SK-N-SH (cell line): ENCODE measurements at regions not wholly inside any gene's neighbourhood (a gene's known extent, or its start where the extent isn't known, plus 50 kb on each side); places are given as distances from the start of the nearest gene placed in this dataset.

Source experiments
- CTCF ChIA-PET: fragments of 300-600, 350-600 bp; formaldehyde crosslinking; extraction: SDS; loops from one replicate; lab custom pipeline; 2021; lab: Yijun Ruan, JAX
- POLR2A ChIA-PET: fragments of 350-600 bp; sonication (Branson Sonifier 250); formaldehyde crosslinking; extraction: SDS; loops from one replicate; lab custom pipeline; 2020; ENCODE audit warnings: antibody characterized with exemption, inconsistent platforms; lab: Yijun Ruan, JAX
- DNase-seq: peaks from one replicate; pipeline ENCODE4 v3.0.0; 2012
- H2AFZ ChIP-seq: fragments of 200-600 bp; sonication (generic); 2 replicates; pipeline ENCODE4 v1.8.1; 2016; ENCODE audit warnings: antibody characterized with exemption, mild to moderate bottlenecking, low read depth
- H3F3A ChIP-seq: fragments of 200-600 bp; sonication (generic); replicated peaks from 2 replicates; pipeline ENCODE3; 2016; ENCODE audit warnings: antibody characterized with exemption, mild to moderate bottlenecking; ENCODE audit not compliant: insufficient read depth
- H3K27ac ChIP-seq, 2 experiments: fragments of 200-500 bp in 1 of 2; fragments of 200-600 bp in 1 of 2; sonication (Bioruptor generic) in 1 of 2; sonication (generic), shearing (Covaris generic) in 1 of 2; 2 replicates each; pipeline versions ENCODE4 v1.5.1 to v1.6.1; 2014 to 2016; ENCODE audit warnings: low read depth in 2 of 2, inconsistent platforms in 1 of 2, low read length in 1 of 2, mild to moderate bottlenecking in 1 of 2, mixed read lengths in 1 of 2
- H3K27me3 ChIP-seq: fragments of 200-600 bp; sonication (generic), shearing (Covaris generic); 2 replicates; pipeline ENCODE4 v1.6.1; 2016; ENCODE audit warnings: mixed run types; ENCODE audit not compliant: insufficient read depth
- H3K36me3 ChIP-seq, 2 experiments: fragments of 200-500 bp in 1 of 2; fragments of 200-600 bp in 1 of 2; sonication (Bioruptor generic) in 1 of 2; sonication (generic) in 1 of 2; replicated peaks in 1 of 2; 2 replicates each; pipeline versions ENCODE3 to v1.5.1; 2014 to 2016; ENCODE audit warnings: low read length in 1 of 2, mild to moderate bottlenecking in 1 of 2; ENCODE audit not compliant: insufficient read depth in 2 of 2, control insufficient read depth in 1 of 2
- H3K4me1 ChIP-seq, 2 experiments: fragments of 200-500 bp in 1 of 2; fragments of 200-600 bp in 1 of 2; sonication (Bioruptor generic) in 1 of 2; sonication (generic), shearing (Covaris generic) in 1 of 2; 2 replicates each; pipeline versions ENCODE4 v1.5.1 to v1.6.1; 2014 to 2016; ENCODE audit warnings: low read depth in 1 of 2, low read length in 1 of 2, mixed run types in 1 of 2; ENCODE audit not compliant: insufficient read depth in 2 of 2, control insufficient read depth in 1 of 2
- H3K4me2 ChIP-seq: fragments of 200-600 bp; sonication (generic), shearing (Covaris generic); 2 replicates; pipeline ENCODE4 v1.6.1; 2017; ENCODE audit warnings: mixed run types
- H3K4me3 ChIP-seq, 2 experiments: fragments of 200-500 bp in 1 of 2; fragments of 200-600 bp in 1 of 2; sonication (Bioruptor generic) in 1 of 2; sonication (generic), shearing (Covaris generic) in 1 of 2; 2 replicates each; pipeline versions ENCODE4 v1.5.1 to v1.8.1; 2014 to 2016; ENCODE audit warnings: low read depth in 2 of 2, inconsistent platforms in 1 of 2, low read length in 1 of 2, mild to moderate bottlenecking in 1 of 2, mixed read lengths in 1 of 2, moderate library complexity in 1 of 2
- H3K79me2 ChIP-seq: fragments of 200-600 bp; sonication (generic); 2 replicates; pipeline ENCODE4 v1.8.1; 2017; ENCODE audit warnings: mild to moderate bottlenecking; ENCODE audit not compliant: insufficient read depth
- H3K9ac ChIP-seq: fragments of 200-600 bp; sonication (generic); 2 replicates; pipeline ENCODE4 v1.6.1; 2017; ENCODE audit warnings: mixed run types
- H3K9me2 ChIP-seq: fragments of 200-600 bp; sonication (generic); 2 replicates; pipeline ENCODE4 v1.6.1; 2017; ENCODE audit warnings: mixed run types
- H3K9me3 ChIP-seq: fragments of 200-600 bp; sonication (generic); 2 replicates; pipeline ENCODE4 v1.6.1; 2017; ENCODE audit warnings: mixed run types, mild to moderate bottlenecking, moderate library complexity
- H4K20me1 ChIP-seq: fragments of 200-600 bp; sonication (generic); 2 replicates; pipeline ENCODE4 v1.6.1; 2017; ENCODE audit warnings: mild to moderate bottlenecking, mixed run types; ENCODE audit not compliant: insufficient read depth
- CHD2 ChIP-seq: fragments of 150-350 bp; IDR thresholded peaks from 2 replicates; pipeline ENCODE4 v1.6.1; 2018; ENCODE audit warnings: low read length; ENCODE audit not compliant: partially characterized antibody
- CTCF ChIP-seq: fragments of 200-600 bp; sonication (generic); IDR thresholded peaks from 2 replicates; pipeline ENCODE4 v1.6.1; 2017; ENCODE audit warnings: antibody characterized with exemption, mild to moderate bottlenecking, moderate library complexity
- FOSL2 ChIP-seq: IDR thresholded peaks from 2 replicates; pipeline ENCODE4 v1.4.0; 2012; ENCODE audit warnings: low read depth, mild to moderate bottlenecking, moderate library complexity, borderline replicate concordance
- GABPA ChIP-seq: IDR thresholded peaks from 2 replicates; pipeline ENCODE4 v1.4.0; 2012; ENCODE audit warnings: low read depth, mild to moderate bottlenecking
- IRF3 ChIP-seq: fragments of 150-350 bp; IDR thresholded peaks from 2 replicates; pipeline ENCODE4 v1.6.1; 2016; ENCODE audit warnings: mild to moderate bottlenecking, low read depth, low read length
- MAX ChIP-seq: IDR thresholded peaks from 2 replicates; pipeline ENCODE4 v1.4.0; 2012; ENCODE audit warnings: low read depth
- MXI1 ChIP-seq: IDR thresholded peaks from 2 replicates; pipeline ENCODE4 v1.6.1; 2012; ENCODE audit warnings: mild to moderate bottlenecking, low read depth, low read length, improper control_type of control experiment
- PBX3 ChIP-seq: IDR thresholded peaks from 2 replicates; pipeline ENCODE4; 2012
- POLR2AphosphoS5 ChIP-seq: IDR thresholded peaks from 2 replicates; pipeline ENCODE4 v1.6.1; 2012; ENCODE audit warnings: low read depth, low read length
- RCOR1 ChIP-seq: fragments of 150-350 bp; IDR thresholded peaks from 2 replicates; pipeline ENCODE4 v1.6.1; 2017; ENCODE audit warnings: antibody characterized with exemption, low read length
- RXRA ChIP-seq: IDR thresholded peaks from 2 replicates; pipeline ENCODE4 v1.4.0; 2012; ENCODE audit warnings: low read depth, mild to moderate bottlenecking, borderline replicate concordance
- SIN3A ChIP-seq: IDR thresholded peaks from 2 replicates; pipeline ENCODE4 v1.6.1; 2012; ENCODE audit warnings: low read depth, mild to moderate bottlenecking, low read length, moderate library complexity, borderline replicate concordance
- SMC3 ChIP-seq: IDR thresholded peaks from 2 replicates; pipeline ENCODE4 v1.6.1; 2012; ENCODE audit warnings: low read depth, low read length, improper control_type of control experiment
- TAF1 ChIP-seq: IDR thresholded peaks from 2 replicates; pipeline ENCODE4 v1.6.1; 2012; ENCODE audit warnings: low read depth, mild to moderate bottlenecking, low read length, moderate library complexity, borderline replicate concordance
- TCF12 ChIP-seq: IDR thresholded peaks from 2 replicates; pipeline ENCODE4 v1.4.0; 2012
- USF2 ChIP-seq: fragments of 150-350 bp; IDR thresholded peaks from 2 replicates; pipeline ENCODE4 v1.6.1; 2017; ENCODE audit warnings: antibody characterized with exemption, low read length, low read depth, borderline replicate concordance
- YY1 ChIP-seq: IDR thresholded peaks from 2 replicates; pipeline ENCODE4 v1.4.0; 2012; ENCODE audit warnings: low read depth, mild to moderate bottlenecking
- ZBTB33 ChIP-seq: IDR thresholded peaks from 2 replicates; pipeline ENCODE4 v1.4.0; 2012; ENCODE audit warnings: low read depth, borderline replicate concordance
- WGBS: methylation state at CpG from one replicate; pipeline ENCODE4 v1.1.6; 2017; ENCODE audit warnings: low lambda C conversion rate; 5-methylcytosine and 5-hydroxymethylcytosine counted together

GRCh38 chr12:19760611-19761010 lies 321.3 kb downstream of the AEBP2 start:
- H3K27ac ChIP-seq, result no peak overlapping the region
- H3K4me1 ChIP-seq, result no peaks in the 10 kb centered on the region; a peak in 2 of 4 replicates
- no peak overlapping the region for H3K9ac ChIP-seq
- no peak for DNase-seq
- no peak overlapping the region for H3K4me3 ChIP-seq
- POLR2A ChIA-PET, result no interaction called here
- H3K36me3 ChIP-seq, result no peaks in the 10 kb centered on the region
- TF ChIP-seq GABPA (no peak), RXRA (no peak), RCOR1 (no peak), FOSL2 (no peak), PBX3 (no peak), USF2 (no peak), MXI1 (no peak), TAF1 (no peak), CHD2 (no peak), ZBTB33 (no peak), CTCF (no peak), SMC3 (no peak), SIN3A (no peak), MAX (no peak), POLR2AphosphoS5 (no peak), YY1 (no peak), TCF12 (no peak), IRF3 (no peak)
- TF ChIP-seq, all 33 proteins: peak for 0
- H3F3A ChIP-seq, result no peaks in the 10 kb centered on the region
- no peaks in the 10 kb centered on the region for H3K9me2 ChIP-seq
- H2AFZ ChIP-seq, result no peak overlapping the region
- no peak overlapping the region for H3K4me2 ChIP-seq
- CTCF ChIA-PET, result interaction anchor here (0.5 to 5.0 kb wide), 2 partner anchors 21 to 608 kb away, joined by 3 to 23 read pairs; no protein-coding TSS in a partner anchor
- H3K79me2 ChIP-seq, result no peaks in the 10 kb centered on the region
- no peaks in the 10 kb centered on the region for H3K27me3 ChIP-seq
- H4K20me1 ChIP-seq, result no peaks in the 10 kb centered on the region
- 71% methylated on average over 2 of the region's 2 CpGs for WGBS
- H3K9me3 ChIP-seq, result no peaks in the 10 kb centered on the region
